ENCODE measurements at regions not wholly inside any gene's neighbourhood (a gene's known extent, or its start where the extent isn't known, plus 50 kb on each side); places are given as distances from the start of the nearest gene placed in this dataset.

DNA sequence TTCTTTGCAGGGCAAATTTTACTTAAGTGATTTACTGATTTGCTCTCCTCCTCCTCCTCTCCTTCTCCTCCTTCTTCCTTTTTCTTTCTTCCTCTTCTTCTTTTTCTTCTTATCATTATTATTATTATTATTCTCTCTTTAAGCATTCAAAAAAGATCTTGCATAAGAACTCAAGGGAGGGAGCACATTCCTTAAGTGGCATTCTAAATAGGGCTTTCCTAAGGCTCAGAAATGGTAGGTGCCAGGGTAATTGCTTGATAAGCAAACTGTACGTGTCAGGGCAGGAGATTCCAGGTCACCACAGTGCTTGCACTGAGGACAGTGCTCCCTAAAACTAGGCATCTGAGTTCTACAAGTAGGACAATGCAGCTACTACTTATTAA is 92.4 kb downstream of the SPTSSA start:
- Histone ChIP-seq H3K9me2 (replicated peaks; ENCODE audit: control insufficient read depth, low read length) (no peaks in the 10 kb centered on the region), H3K27me3 (ENCODE audit: control insufficient read depth, low read length) (peaks cover 9% of the 10 kb centered on the region; the same call in 1 of the 2 replicates), H4K20me1 (ENCODE audit: control insufficient read depth, insufficient read depth, low read depth, low read length) (no peaks in the 10 kb centered on the region), H3K79me2 (ENCODE audit: control insufficient read depth, low read length) (no peaks in the 10 kb centered on the region), H3K4me3 (ENCODE audit: low read length) (no peak overlapping the region), H3K4me1 (ENCODE audit: control insufficient read depth, low read length) (no peaks in the 10 kb centered on the region), H3K36me3 (ENCODE audit: control insufficient read depth, low read length) (no peaks in the 10 kb centered on the region), H3K4me2 (ENCODE audit: low read length) (no peak overlapping the region), H3K27ac (ENCODE audit: low read depth, low read length) (no peak overlapping the region), H3K9me3 (ENCODE audit: control insufficient read depth, insufficient read depth, low read length) (no peaks in the 10 kb centered on the region), H3F3A (ENCODE audit: control insufficient read depth, insufficient read depth) (no peaks in the 10 kb centered on the region)
- TF ChIP-seq CTCF (IDR thresholded peaks at IDR 0.05; ENCODE audit: low read depth, low read length, poor library complexity, severe bottlenecking) (no peak), EZH2phosphoT487 (IDR thresholded peaks at IDR 0.05; ENCODE audit: borderline replicate concordance, low read length) (no peak)

DNA sequence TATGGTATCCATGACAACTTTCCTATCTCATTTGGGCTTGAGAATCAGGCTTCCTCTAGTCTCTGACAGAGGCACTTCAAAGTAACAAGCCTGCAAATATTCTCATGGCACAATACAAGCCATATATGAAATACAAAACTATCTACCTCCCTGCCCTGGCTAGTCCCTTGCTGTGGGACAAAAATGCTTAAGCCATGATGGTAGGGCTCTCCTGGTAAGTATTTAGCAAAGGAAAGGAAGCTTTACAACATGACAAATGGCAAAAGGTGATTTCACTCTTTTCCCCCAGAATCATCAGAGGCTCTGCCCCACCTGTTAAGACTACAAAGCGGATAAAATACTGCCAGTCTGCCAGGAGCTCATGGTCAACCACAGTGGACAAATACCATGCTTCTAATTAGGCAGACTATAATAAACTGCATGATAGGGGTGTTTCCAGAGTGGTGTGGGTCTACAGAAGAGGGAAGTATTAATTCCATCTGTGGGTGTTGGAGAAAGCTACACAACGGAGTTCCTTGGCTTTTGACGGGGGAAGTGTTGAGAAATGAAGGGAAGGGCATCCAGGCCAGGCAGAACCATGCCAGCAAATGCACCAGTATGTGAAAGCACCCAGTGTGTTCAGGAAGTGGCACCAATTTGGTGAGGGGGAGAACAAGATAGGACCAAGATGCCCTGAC is 92.9 kb downstream of the SPTSSA start:
- H3K4me1 ChIP-seq (ENCODE audit: control insufficient read depth, low read length) = no peaks in the 10 kb centered on the region
- no peaks in the 10 kb centered on the region for H3K79me2 ChIP-seq (ENCODE audit: control insufficient read depth, low read length)
- TF ChIP-seq CTCF (IDR thresholded peaks at IDR 0.05; ENCODE audit: low read depth, low read length, poor library complexity, severe bottlenecking) (no peak), EZH2phosphoT487 (IDR thresholded peaks at IDR 0.05; ENCODE audit: borderline replicate concordance, low read length) (no peak)
- H3F3A ChIP-seq (ENCODE audit: control insufficient read depth, insufficient read depth) = no peaks in the 10 kb centered on the region
- H3K27ac ChIP-seq (ENCODE audit: low read depth, low read length) = no peak overlapping the region
- peaks cover 9% of the 10 kb centered on the region; the same call in 1 of the 2 replicates for H3K27me3 ChIP-seq (ENCODE audit: control insufficient read depth, low read length)
- no peak overlapping the region for H3K4me3 ChIP-seq (ENCODE audit: low read length)
- H3K36me3 ChIP-seq (ENCODE audit: control insufficient read depth, low read length) = no peaks in the 10 kb centered on the region
- no peaks in the 10 kb centered on the region for H3K9me2 ChIP-seq (replicated peaks; ENCODE audit: control insufficient read depth, low read length)
- H4K20me1 ChIP-seq (ENCODE audit: control insufficient read depth, insufficient read depth, low read depth, low read length) = no peaks in the 10 kb centered on the region
- no peak overlapping the region for H3K4me2 ChIP-seq (ENCODE audit: low read length)
- no peaks in the 10 kb centered on the region for H3K9me3 ChIP-seq (ENCODE audit: control insufficient read depth, insufficient read depth, low read length)

- H3K4me1 ChIP-seq (ENCODE audit: control insufficient read depth, low read length) = no peaks in the 10 kb centered on the region
- no peaks in the 10 kb centered on the region for H3K9me2 ChIP-seq (replicated peaks; ENCODE audit: control insufficient read depth, low read length)
- no peaks in the 10 kb centered on the region for H3K79me2 ChIP-seq (ENCODE audit: control insufficient read depth, low read length)
- peaks cover 9% of the 10 kb centered on the region; the same call in 1 of the 2 replicates for H3K27me3 ChIP-seq (ENCODE audit: control insufficient read depth, low read length)
- no peak overlapping the region for H3K4me3 ChIP-seq (ENCODE audit: low read length)
- TF ChIP-seq EZH2phosphoT487 (IDR thresholded peaks at IDR 0.05; ENCODE audit: borderline replicate concordance, low read length) (no peak), CTCF (IDR thresholded peaks at IDR 0.05; ENCODE audit: low read depth, low read length, poor library complexity, severe bottlenecking) (no peak)
- H3K36me3 ChIP-seq (ENCODE audit: control insufficient read depth, low read length) = no peaks in the 10 kb centered on the region
- H3K27ac ChIP-seq (ENCODE audit: low read depth, low read length) = no peak overlapping the region
- H3F3A ChIP-seq (ENCODE audit: control insufficient read depth, insufficient read depth) = no peaks in the 10 kb centered on the region
- no peaks in the 10 kb centered on the region for H4K20me1 ChIP-seq (ENCODE audit: control insufficient read depth, insufficient read depth, low read depth, low read length)
- no peaks in the 10 kb centered on the region for H3K9me3 ChIP-seq (ENCODE audit: control insufficient read depth, insufficient read depth, low read length)
- no peak overlapping the region for H3K4me2 ChIP-seq (ENCODE audit: low read length)
Measured at GRCh38 chr14:34368115-34368970, 93.7 kb downstream of the SPTSSA start.
